ENCODE measurements at regions not wholly inside any gene's neighbourhood (a gene's known extent, or its start where the extent isn't known, plus 50 kb on each side); places are given as distances from the start of the nearest gene placed in this dataset.
A peak's percentile ranks its signal among the peaks of the same experiment; 100 is the strongest.

DNA sequence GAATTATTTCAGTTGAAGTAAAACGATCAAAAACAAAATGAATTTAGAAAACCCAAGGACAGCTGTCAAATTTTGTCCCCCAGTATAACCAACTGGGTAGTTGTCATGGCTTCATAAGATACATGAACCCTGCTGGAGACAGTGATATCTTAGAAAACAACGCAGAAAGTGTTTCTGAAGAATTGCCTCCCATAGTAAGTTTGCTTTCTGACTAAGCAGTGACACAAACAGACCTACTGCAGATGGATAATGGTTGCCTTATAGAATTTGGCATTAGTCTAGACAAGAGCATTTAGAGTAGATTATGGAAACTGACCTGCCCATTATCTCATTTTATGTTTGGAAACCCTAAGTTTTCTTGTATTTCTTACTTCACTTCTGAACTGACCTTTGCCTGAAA is 187.7 kb upstream of the KCNN2 start:
- Histone ChIP-seq H3K27me3 (ENCODE audit: control insufficient read depth, insufficient read depth, low read length) (no peaks in the 10 kb centered on the region), H3K36me3 (ENCODE audit: control insufficient read depth, insufficient read depth, low read length) (no peaks in the 10 kb centered on the region), H3K9ac (ENCODE audit: low read depth, low read length) (no peak overlapping the region), H3K14ac (replicated peaks; ENCODE audit: low read depth, low read length) (peak overlapping the region; percentile 18; the same call in 1 of the 2 replicates), H2BK120ac (ENCODE audit: low read depth, low read length) (peak overlapping the region; percentile 33), H2BK5ac (ENCODE audit: low read depth, low read length, poor library complexity, severe bottlenecking) (peak overlapping the region; percentile 98), H2BK15ac (ENCODE audit: low read depth, low read length) (peak overlapping the region; percentile 29; the same call in 1 of the 3 replicates), H2AFZ (replicated peaks; ENCODE audit: low read length, poor library complexity) (no peak overlapping the region), H2BK20ac (ENCODE audit: low read depth, low read length) (peak overlapping the region; percentile 28), H4K8ac (ENCODE audit: low read depth in 2 of 2, low read length in 2 of 2) (peak overlapping the region; percentile 12 to 38; a peak in 3 of 4 replicates), H3K9me3 (ENCODE audit: control insufficient read depth, insufficient read depth, low read length) (no peaks in the 10 kb centered on the region; the same call in 1 of the 2 replicates), H2AK5ac (ENCODE audit: low read depth, low read length) (no peak overlapping the region), H4K91ac (ENCODE audit: insufficient read depth, low read depth, low read length) (peak overlapping the region; percentile 58), H3K79me1 (ENCODE audit: low read depth in 1 of 2, low read length in 2 of 2) (no peaks in the 10 kb centered on the region), H3K56ac (ENCODE audit: extremely low read depth, insufficient read depth, low read length) (no peak overlapping the region), H4K20me1 (ENCODE audit: insufficient read depth, low read length) (no peaks in the 10 kb centered on the region), H3K23ac (ENCODE audit: low read depth, low read length) (no peak overlapping the region), H3K4me1 (ENCODE audit: control insufficient read depth, insufficient read depth, low read length) (peaks cover 5% of the 10 kb centered on the region), H2AK9ac (replicated peaks; ENCODE audit: low read depth, low read length, poor library complexity) (no peak overlapping the region), H3K4me3 (ENCODE audit: insufficient read depth, low read depth, low read length) (no peak overlapping the region), H3K9me1 (ENCODE audit: insufficient read depth, low read length) (no peaks in the 10 kb centered on the region), H3K18ac (ENCODE audit: low read depth, low read length) (peak overlapping the region; percentile 86; the same call in 1 of the 2 replicates), H3K4me2 (ENCODE audit: low read depth, low read length) (no peak overlapping the region), H4K5ac (ENCODE audit: low read depth, low read length) (peak overlapping the region; percentile 45; the same call in 1 of the 2 replicates), H3K27ac (ENCODE audit: insufficient read depth, low read length) (no peak overlapping the region), H3K4ac (ENCODE audit: low read depth, low read length) (peak overlapping the region; percentile 53; the same call in 1 of the 2 replicates)
- in situ Hi-C loops (cut with MboI; ENCODE audit: low sequenced_read_pairs) = no loop called here
- TF ChIP-seq RCOR1 (IDR thresholded peaks at IDR 0.05; ENCODE audit: insufficient replicate concordance, low read length) (no peak), MAFK (IDR thresholded peaks at IDR 0.05; ENCODE audit: low read depth, low read length) (no peak), RAD21 (IDR thresholded peaks at IDR 0.05; ENCODE audit: low read length) (no peak), RFX5 (IDR thresholded peaks at IDR 0.05; ENCODE audit: low read depth, low read length) (no peak)
- intact Hi-C loops (cut with micrococcal nuclease) = no loop called here
- dilution Hi-C loops (cut with HindIII; ENCODE audit: low sequenced_read_pairs, unreplicated experiment) = no loop called here
- BruUV-seq (replicated peaks) = no TSS peak
- no CpG with 5 or more reads among the region's 2 CpGs for WGBS, 2 experiments (ENCODE audit: extremely low coverage in 2 of 2, insufficient read length in 1 of 2)
- ChIA-PET CTCF (interaction anchor here (1.2 kb wide), 1 partner anchor 19 kb away, joined by 3 read pairs; no protein-coding TSS in a partner anchor), POLR2A (ENCODE audit: unreplicated experiment) (no interaction called here)
- peak; percentile 33 for DNase-seq
- ATAC-seq (ENCODE audit: low read depth) = no peak
